ENCODE measurements at regions not wholly inside any gene's neighbourhood (a gene's known extent, or its start where the extent isn't known, plus 50 kb on each side); places are given as distances from the start of the nearest gene placed in this dataset.

DNA sequence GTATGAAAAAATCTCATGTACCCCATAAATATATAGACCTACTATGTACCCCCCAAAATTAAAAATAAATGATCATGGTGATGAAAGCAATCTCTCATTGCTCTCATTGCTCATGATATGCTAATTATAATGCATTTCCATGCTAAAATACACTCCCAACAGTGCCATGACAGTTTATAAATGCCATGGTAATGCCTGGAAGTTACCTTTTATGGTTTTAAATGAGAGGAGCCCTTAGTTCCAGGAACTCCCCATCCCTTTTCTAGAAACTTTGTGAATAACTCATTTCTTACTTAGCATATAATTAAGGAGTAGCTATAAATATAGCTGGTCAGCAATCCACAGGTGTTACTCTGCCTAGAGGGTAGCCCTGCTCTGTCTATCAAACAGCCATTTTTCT lies 166.1 kb upstream of the RGS18 start:
- TF ChIP-seq, protein P1, sequence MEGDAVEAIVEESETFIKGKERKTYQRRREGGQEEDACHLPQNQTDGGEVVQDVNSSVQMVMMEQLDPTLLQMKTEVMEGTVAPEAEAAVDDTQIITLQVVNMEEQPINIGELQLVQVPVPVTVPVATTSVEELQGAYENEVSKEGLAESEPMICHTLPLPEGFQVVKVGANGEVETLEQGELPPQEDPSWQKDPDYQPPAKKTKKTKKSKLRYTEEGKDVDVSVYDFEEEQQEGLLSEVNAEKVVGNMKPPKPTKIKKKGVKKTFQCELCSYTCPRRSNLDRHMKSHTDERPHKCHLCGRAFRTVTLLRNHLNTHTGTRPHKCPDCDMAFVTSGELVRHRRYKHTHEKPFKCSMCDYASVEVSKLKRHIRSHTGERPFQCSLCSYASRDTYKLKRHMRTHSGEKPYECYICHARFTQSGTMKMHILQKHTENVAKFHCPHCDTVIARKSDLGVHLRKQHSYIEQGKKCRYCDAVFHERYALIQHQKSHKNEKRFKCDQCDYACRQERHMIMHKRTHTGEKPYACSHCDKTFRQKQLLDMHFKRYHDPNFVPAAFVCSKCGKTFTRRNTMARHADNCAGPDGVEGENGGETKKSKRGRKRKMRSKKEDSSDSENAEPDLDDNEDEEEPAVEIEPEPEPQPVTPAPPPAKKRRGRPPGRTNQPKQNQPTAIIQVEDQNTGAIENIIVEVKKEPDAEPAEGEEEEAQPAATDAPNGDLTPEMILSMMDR (conservative IDR thresholded peaks at IDR 0.05; ENCODE audit: low read depth, low read length): no peak
- no peak for TF ChIP-seq BHLHE40 (IDR thresholded peaks at IDR 0.05; ENCODE audit: low read depth, low read length)
- no peak for TF ChIP-seq POLR2A (IDR thresholded peaks at IDR 0.05; ENCODE audit: low read depth, low read length)
- no peak for TF ChIP-seq MAFK (IDR thresholded peaks at IDR 0.05; ENCODE audit: low read depth, low read length)
- TF ChIP-seq RAD21 (IDR thresholded peaks at IDR 0.05; ENCODE audit: low read length): no peak
- no peak for TF ChIP-seq MXI1 (IDR thresholded peaks at IDR 0.05; ENCODE audit: borderline replicate concordance, low read depth, low read length)
- no peak for TF ChIP-seq CEBPB (IDR thresholded peaks at IDR 0.05; ENCODE audit: low read depth, low read length)
- TF ChIP-seq CHD1 (IDR thresholded peaks at IDR 0.05; ENCODE audit: low read depth, low read length): no peak
- TF ChIP-seq, protein P2, sequence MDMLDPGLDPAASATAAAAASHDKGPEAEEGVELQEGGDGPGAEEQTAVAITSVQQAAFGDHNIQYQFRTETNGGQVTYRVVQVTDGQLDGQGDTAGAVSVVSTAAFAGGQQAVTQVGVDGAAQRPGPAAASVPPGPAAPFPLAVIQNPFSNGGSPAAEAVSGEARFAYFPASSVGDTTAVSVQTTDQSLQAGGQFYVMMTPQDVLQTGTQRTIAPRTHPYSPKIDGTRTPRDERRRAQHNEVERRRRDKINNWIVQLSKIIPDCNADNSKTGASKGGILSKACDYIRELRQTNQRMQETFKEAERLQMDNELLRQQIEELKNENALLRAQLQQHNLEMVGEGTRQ (IDR thresholded peaks at IDR 0.05; ENCODE audit: low read depth, low read length): no peak
- no peak for TF ChIP-seq RFX5 (IDR thresholded peaks at IDR 0.05; ENCODE audit: low read depth, low read length)
- no peak for TF ChIP-seq RCOR1 (IDR thresholded peaks at IDR 0.05; ENCODE audit: insufficient replicate concordance, low read length)

Measured in IMR-90 (cell line).